Panc1 (cell line): ENCODE measurements at regions not wholly inside any gene's neighbourhood (a gene's known extent, or its start where the extent isn't known, plus 50 kb on each side); places are given as distances from the start of the nearest gene placed in this dataset.

ENCODE experiments used
- ATAC-seq: fragments of 200-7000 bp; cut with Tn5 transposase; 2 replicates; pipeline ENCODE4 v1.9.1; 2020; ENCODE audit warnings: mild to moderate bottlenecking, moderate library complexity
- BruUV-seq: library from RNA; stranded (reverse); fragments of 400-500 nt; replicated peaks from 2 replicates; lab custom pipeline; 2021; lab: Mats Ljungman, UMichigan
- CTCF ChIA-PET: fragments of 300-600 bp; sonication (Branson Sonifier 250); formaldehyde crosslinking; loops from one replicate; lab custom pipeline; 2022; ENCODE audit warnings: antibody characterized with exemption; lab: Charles Lee
- POLR2A ChIA-PET: fragments of 300-600 bp; sonication (Branson Sonifier 250); formaldehyde crosslinking; loops from one replicate; lab custom pipeline; 2022; ENCODE audit warnings: antibody characterized with exemption; lab: Charles Lee
- DNase-seq: peaks from one replicate; pipeline ENCODE4 v3.0.0-alpha.2; 2010; ENCODE audit warnings: low read depth, low spot score
- H3K27ac ChIP-seq: 2 replicates; pipeline ENCODE4 v1.5.1; 2011; ENCODE audit warnings: mild to moderate bottlenecking, low read length, inconsistent platforms
- H3K27me3 ChIP-seq: fragments of 200-500 bp; sonication (Bioruptor generic); 2 replicates; pipeline ENCODE4 v1.6.0; 2014; ENCODE audit warnings: low read length, inconsistent platforms; ENCODE audit not compliant: control insufficient read depth, insufficient read depth
- H3K36me3 ChIP-seq: fragments of 200-500 bp; sonication (Bioruptor generic); 2 replicates; pipeline ENCODE4 v1.5.1; 2014; ENCODE audit warnings: inconsistent platforms, mild to moderate bottlenecking, low read length, moderate library complexity; ENCODE audit not compliant: control insufficient read depth, insufficient read depth
- H3K4me1 ChIP-seq: 2 replicates; pipeline ENCODE4 v1.5.1; 2011; ENCODE audit warnings: inconsistent platforms, mild to moderate bottlenecking, low read length, moderate library complexity; ENCODE audit not compliant: control insufficient read depth, insufficient read depth
- H3K4me3 ChIP-seq, 2 experiments: 2 replicates each; pipeline ENCODE4 v1.5.1; 2011 to 2012; ENCODE audit warnings: low read depth in 2 of 2, low read length in 2 of 2, mild to moderate bottlenecking in 2 of 2, inconsistent platforms in 1 of 2, moderate library complexity in 1 of 2
- H3K9me3 ChIP-seq: fragments of 200-500 bp; sonication (Bioruptor generic); 2 replicates; pipeline ENCODE4 v1.5.1; 2014; ENCODE audit warnings: low read depth, mild to moderate bottlenecking, inconsistent platforms, low read length, moderate library complexity; ENCODE audit not compliant: control insufficient read depth, insufficient read depth
- POLR2AphosphoS5 ChIP-seq: IDR thresholded peaks from 2 replicates; pipeline ENCODE4 v1.6.1; 2012; ENCODE audit warnings: mild to moderate bottlenecking, low read depth, low read length, moderate library complexity
- REST ChIP-seq, 2 experiments: IDR thresholded peaks; 2 replicates each; pipeline ENCODE4 v1.6.1; 2011 to 2012; ENCODE audit warnings: low read depth in 2 of 2, control low read depth in 1 of 2, low read length in 1 of 2, mild to moderate bottlenecking in 1 of 2, moderate library complexity in 1 of 2; ENCODE audit not compliant: insufficient read depth in 1 of 2
- SIN3A ChIP-seq: IDR thresholded peaks from 2 replicates; pipeline ENCODE4 v1.6.1; 2012; ENCODE audit warnings: low read depth, mild to moderate bottlenecking, low read length, moderate library complexity, borderline replicate concordance; ENCODE audit not compliant: insufficient read depth
- TCF7L2 ChIP-seq: IDR thresholded peaks from 2 replicates; pipeline ENCODE4 v1.6.1; 2011; ENCODE audit warnings: mild to moderate bottlenecking, low read depth, low read length, inconsistent platforms
- in situ Hi-C: cut with HindIII; loops from 2 replicates; pipeline ENCODE4 v1.10.0; 2016; ENCODE audit warnings: low sequenced_read_pairs, low pct_unique_long_range_greater_than_20kb
- intact Hi-C: fragments of 100-400 bp; cut with micrococcal nuclease; formaldehyde crosslinking; loops from one replicate; pipeline ENCODE4 v1.10.0; 2022; ENCODE audit not compliant: unreplicated experiment
- TF ChIP-seq, protein P1 (sequence below): fragments of 450-650 bp; IDR thresholded peaks from 2 replicates; pipeline ENCODE4 v1.5.1; 2017; ENCODE audit warnings: mild to moderate bottlenecking

- ATAC-seq: no peak
- no peak for DNase-seq
- intact Hi-C loops (no loop called here), in situ Hi-C loops (no loop called here)
- Histone ChIP-seq H3K4me1 (no peaks in the 10 kb centered on the region), H3K4me3 (no peak overlapping the region), H3K27ac (no peak overlapping the region), H3K36me3 (no peaks in the 10 kb centered on the region), H3K27me3 (no peaks in the 10 kb centered on the region), H3K9me3 (peaks cover 5% of the 10 kb centered on the region; the same call in 1 of the 2 replicates)
- POLR2A ChIA-PET: no interaction called here
- no TSS peak for BruUV-seq
- TF ChIP-seq SIN3A (no peak), REST (IDR thresholded peaks at IDR 0.05; ENCODE audit: insufficient read depth in 1 of 2, low read depth in 2 of 2, low read length in 1 of 2) (no peak), POLR2AphosphoS5 (no peak), TCF7L2 (no peak)
- TF ChIP-seq, protein P1, sequence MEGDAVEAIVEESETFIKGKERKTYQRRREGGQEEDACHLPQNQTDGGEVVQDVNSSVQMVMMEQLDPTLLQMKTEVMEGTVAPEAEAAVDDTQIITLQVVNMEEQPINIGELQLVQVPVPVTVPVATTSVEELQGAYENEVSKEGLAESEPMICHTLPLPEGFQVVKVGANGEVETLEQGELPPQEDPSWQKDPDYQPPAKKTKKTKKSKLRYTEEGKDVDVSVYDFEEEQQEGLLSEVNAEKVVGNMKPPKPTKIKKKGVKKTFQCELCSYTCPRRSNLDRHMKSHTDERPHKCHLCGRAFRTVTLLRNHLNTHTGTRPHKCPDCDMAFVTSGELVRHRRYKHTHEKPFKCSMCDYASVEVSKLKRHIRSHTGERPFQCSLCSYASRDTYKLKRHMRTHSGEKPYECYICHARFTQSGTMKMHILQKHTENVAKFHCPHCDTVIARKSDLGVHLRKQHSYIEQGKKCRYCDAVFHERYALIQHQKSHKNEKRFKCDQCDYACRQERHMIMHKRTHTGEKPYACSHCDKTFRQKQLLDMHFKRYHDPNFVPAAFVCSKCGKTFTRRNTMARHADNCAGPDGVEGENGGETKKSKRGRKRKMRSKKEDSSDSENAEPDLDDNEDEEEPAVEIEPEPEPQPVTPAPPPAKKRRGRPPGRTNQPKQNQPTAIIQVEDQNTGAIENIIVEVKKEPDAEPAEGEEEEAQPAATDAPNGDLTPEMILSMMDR: no peak
- CTCF ChIA-PET: no interaction called here
Observed at GRCh38 chr7:155138204-155138603, 68.1 kb downstream of the HTR5A start.

- ATAC-seq (no peak), DNase-seq (no peak)
- Histone ChIP-seq H3K4me1 (no peaks in the 10 kb centered on the region), H3K27me3 (no peaks in the 10 kb centered on the region), H3K36me3 (no peaks in the 10 kb centered on the region), H3K27ac (no peak overlapping the region), H3K4me3 (no peak overlapping the region), H3K9me3 (peaks cover 5% of the 10 kb centered on the region; the same call in 1 of the 2 replicates)
- intact Hi-C loops: no loop called here
- TF ChIP-seq POLR2AphosphoS5: no peak
- ChIA-PET POLR2A (no interaction called here), CTCF (no interaction called here)
- in situ Hi-C loops: no loop called here
- BruUV-seq: no TSS peak
Observed at GRCh38 chr7:155141562-155141961, 71.4 kb downstream of the HTR5A start.

GRCh38 chr7:155143381-155143780 lies 73.3 kb downstream of the HTR5A start:
- POLR2A ChIA-PET: no interaction called here
- DNase-seq (no peak), ATAC-seq (no peak)
- BruUV-seq: no TSS peak
- no peak for TF ChIP-seq POLR2AphosphoS5
- TF ChIP-seq REST (IDR thresholded peaks at IDR 0.05; ENCODE audit: insufficient read depth in 1 of 2, low read depth in 2 of 2, low read length in 1 of 2): no peak
- TF ChIP-seq, protein P1: no peak
- no peak for TF ChIP-seq SIN3A
- TF ChIP-seq TCF7L2: no peak
- Histone ChIP-seq H3K27ac (no peak overlapping the region), H3K4me1 (no peaks in the 10 kb centered on the region), H3K4me3 (no peak overlapping the region), H3K36me3 (no peaks in the 10 kb centered on the region), H3K27me3 (no peaks in the 10 kb centered on the region), H3K9me3 (peaks cover 4% of the 10 kb centered on the region; the same call in 1 of the 2 replicates)
- intact Hi-C loops: no loop called here
- in situ Hi-C loops: no loop called here
- CTCF ChIA-PET: no interaction called here
